HG03108 (cell line): ENCODE measurements at regions not wholly inside any gene's neighbourhood (a gene's known extent, or its start where the extent isn't known, plus 50 kb on each side); places are given as distances from the start of the nearest gene placed in this dataset.
"Not testable (repeated sequence)": the region's sequence is repeated elsewhere in the genome, so short reads cannot be mapped to it uniquely, and the experiment has no call there.

Source experiments
- ATAC-seq: cut with Tn5 transposase; IDR thresholded peaks from one replicate; pipeline ENCODE4 v1.9.1; 2021; ENCODE audit warnings: moderate library complexity; ENCODE audit not compliant: unreplicated experiment

DNA sequence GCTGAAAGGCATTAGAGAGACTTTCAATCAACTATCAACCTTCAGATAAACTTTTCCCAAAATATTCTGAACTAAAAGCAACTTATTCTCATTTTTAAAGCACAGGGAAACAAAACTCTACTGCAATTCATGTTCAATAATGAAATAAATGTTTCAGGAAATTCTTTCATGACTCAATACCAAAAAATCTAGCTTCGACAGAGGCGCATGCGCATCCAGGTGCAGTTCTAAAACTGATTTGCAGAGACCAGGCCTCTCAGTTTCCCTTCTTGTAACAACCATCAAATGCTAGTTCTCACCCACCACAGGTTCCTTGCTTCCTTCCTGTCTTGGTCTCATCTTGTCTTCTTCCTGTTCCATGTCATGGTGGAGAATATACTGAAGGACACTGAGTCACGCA, 55.3 kb upstream of the NRBF2 start:
- ATAC-seq = no peak

DNA sequence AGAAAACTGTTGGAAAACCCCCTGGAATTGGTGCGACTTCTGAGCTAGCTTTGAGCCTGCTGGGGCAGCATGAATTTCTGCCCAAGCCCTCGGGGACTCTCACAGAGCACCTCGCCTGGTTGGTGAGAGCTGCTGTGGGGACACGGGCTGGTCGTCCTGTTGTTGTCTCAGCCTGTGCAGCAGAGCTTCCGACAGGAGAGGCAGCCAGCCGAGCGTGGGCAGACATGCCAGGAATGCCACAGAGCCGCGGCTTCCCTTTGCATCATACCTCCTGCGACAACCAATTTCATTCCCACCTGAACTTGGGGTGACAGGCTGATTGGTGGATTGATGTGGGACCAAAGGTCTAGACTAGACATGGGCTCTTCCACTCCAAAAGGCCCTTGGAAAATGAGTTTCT, 60.2 kb upstream of the NRBF2 start:
- ATAC-seq = no peak

DNA sequence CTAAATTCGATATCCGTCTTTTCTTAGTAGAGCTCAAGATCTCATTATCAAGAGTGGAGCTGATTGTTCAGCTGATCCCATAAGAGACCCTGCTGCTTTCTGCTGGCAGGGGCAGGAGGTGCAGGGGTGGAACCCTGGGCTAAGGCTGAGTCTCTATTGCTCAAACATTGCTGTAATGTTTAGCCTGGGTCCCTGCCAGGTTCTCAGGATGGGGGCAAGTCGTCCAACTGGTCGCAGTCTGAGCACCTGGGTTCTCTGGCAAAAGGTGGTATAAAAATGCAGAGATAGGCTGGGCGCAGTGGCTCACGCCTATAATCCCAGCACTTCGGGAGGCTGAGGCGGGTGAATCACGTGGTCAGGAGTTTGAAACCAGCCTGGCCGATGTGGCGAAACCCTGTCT, 62.0 kb upstream of the NRBF2 start:
- no peak for ATAC-seq

DNA sequence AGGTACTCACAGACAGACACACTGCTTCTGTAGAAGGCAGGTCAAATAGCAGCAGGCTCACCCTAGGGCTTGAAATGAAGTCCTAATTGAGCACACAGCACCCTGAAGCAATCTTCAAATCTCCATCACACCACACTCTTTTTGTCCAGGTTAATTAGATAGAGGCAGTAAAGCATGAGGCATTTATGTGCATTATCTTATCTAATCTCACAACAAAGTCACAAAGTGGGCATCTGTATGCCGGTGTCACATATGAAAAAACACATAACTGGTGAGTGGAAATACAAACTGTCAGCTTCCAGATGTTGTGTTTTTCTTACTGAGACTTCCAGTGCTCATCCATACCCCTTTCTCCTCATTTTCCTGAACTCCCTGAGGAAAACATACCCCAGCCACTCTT, 63.8 kb upstream of the NRBF2 start:
- ATAC-seq = no peak

DNA sequence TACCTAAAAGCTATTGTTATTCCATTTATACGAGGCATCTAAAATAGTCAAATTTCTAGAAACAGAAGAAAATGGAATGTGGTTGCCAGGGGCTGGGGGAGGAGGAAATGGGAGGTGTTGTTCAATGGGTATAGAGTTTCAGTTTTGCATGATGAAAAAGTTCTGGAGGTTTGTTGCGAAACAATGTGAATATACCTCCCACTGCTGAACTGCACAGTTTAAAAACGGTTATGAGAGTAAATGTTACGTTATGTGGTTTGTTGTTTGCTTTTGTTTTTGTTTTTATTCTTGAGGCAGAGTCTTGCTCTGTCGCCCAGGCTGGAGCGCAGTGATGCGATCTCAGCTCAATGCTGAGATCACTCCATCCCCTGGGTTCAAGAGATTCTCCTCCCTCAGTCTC, 64.9 kb upstream of the NRBF2 start:
- no peak for ATAC-seq

DNA sequence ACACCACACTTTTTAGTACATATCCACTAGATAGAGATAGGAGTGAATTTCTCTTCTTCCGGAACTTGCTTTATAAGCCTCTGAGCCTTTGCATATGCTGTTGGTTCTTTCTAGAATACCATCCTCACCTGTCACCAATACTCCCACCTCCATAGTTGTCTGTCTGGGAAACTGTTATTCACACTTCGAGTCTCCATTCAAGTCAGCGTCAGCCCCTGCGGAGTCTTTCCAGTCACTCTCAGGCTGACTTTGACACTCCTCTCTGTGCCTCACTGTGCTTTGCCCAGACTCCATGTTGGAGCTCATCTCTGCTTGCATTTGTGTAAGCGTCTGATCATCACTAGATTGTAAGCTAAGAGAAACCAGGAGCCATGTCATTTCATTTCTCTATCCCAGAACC, 66.5 kb upstream of the NRBF2 start:
- ATAC-seq = no peak

DNA sequence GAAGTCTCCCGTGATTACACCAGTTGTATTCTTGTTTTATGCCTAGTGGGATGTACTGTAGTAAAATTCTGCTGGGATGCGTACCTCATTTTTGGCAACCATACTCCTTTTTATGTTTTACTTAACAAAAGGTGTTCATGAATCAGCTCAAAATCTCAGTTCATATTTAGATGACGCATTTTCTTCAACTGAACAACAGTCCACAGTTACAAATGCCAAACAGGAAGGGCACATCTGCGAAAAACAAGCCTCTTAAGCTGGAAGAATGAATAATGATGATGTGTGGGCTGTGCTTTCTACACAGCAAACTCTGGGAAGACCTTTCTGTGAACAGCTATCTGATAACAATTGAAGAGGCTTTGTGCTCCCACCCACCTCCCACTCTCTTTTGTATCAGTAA, 68.4 kb upstream of the NRBF2 start:
- ATAC-seq = no peak

DNA sequence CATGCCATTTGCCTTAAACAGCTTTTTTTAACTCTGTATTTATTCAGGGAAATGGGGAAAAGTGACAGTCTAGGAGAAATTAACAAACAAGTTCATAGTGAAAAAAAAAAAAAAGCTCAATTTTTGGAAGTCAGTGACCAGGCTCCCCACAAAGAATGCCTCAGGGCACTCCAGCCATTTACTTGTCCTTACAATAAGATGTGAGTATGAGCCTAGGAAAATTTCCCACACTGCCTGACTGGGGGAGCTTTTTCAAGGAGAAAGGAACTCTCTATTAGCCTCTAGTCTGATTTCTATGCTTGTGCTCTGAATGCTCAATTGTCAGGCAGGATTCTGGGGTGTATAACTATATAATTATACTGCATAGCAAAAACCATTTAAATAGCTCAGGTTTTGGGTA, 74.9 kb upstream of the NRBF2 start:
- no peak for ATAC-seq

DNA sequence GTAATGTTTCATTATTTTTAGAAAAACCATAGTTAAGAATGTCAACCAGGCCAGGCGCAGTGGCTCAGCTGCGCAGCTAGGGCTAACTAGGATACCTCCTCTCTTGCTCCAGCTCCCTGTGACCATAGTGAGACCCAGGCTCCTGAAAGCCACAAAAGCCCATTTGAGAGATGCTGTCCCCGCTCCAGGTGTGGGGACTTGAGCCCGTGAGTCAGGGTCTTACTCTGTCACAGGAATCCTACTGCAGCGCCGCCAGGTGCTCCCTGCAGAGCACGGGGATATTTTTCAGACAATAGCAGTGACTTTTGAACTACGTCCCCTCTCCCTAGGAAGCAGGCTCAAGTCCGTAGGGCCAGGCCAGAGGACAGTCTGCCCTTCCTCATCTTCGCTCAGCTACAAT, 75.6 kb upstream of the NRBF2 start:
- ATAC-seq = no peak

DNA sequence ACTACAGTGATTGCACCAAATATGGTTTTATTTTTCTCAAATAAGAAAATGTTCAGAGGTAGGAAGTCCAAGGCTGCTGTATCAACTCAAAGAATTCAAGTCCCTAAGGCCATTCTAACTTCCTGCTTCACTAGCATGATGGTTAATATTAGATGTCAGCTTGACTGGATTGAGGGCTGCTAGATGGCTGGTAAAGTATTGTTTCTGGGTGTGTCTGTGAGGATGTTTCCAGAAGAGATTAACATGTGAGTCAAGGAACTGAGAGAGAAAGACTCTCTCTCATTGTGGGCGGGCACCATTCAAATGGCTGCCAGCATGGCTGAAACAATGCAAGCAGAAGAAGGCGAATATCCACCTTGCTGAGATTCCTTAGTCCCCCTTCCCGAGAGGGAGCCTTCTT, 77.4 kb upstream of the NRBF2 start:
- ATAC-seq = no peak

DNA sequence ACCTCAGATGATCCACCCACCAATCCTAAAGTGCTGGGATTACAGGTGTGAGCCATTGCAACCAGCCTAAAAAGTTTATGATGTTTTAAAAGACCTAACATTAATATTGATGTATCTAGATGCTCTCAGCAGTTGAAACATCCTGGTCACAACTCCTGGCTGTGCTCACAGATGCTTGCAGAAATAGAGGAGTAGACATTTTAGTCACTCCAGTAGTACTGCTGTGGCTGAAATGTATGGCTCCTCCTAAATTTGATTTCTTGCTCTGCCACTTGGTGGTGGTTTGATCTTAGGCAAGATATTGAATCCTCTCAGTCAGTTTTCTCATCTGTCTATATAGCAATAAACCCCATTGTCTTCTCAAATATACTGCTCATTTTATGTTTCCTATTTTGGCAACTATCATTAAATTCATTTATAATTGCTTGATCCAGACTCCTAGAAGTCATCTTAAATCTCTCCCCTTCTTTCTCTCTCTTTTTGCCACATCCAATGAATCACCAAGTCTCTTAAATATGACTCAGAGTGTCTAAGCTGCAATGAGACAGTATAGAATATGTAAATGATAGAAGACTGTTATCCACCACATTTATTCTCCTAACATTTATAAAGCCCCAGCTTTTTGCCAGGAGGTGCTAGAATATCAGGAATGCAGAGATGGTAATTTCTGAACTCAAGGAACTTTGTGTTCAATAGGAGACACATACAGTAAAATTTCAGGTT, 78.1 kb upstream of the NRBF2 start:
- ATAC-seq = no peak

DNA sequence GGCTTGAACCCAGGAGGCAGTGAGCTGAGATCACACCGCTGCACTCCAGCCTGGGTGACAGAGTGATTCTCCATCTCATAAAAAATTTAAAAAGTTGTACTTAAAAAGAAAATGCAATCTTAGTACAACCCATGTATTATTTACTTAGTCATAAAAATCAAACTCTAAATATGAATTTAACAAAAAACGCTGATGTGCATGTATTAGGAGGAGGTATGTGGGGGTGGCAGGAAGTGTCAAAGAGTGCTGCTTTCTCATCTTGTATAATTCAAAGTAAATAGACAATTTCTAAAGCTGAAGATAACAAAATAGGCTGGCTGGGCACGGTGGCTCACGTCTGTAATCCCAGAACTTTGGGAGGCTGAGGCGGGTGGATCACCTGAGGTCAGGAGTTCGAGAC, 81.0 kb upstream of the NRBF2 start:
- ATAC-seq = no peak

DNA sequence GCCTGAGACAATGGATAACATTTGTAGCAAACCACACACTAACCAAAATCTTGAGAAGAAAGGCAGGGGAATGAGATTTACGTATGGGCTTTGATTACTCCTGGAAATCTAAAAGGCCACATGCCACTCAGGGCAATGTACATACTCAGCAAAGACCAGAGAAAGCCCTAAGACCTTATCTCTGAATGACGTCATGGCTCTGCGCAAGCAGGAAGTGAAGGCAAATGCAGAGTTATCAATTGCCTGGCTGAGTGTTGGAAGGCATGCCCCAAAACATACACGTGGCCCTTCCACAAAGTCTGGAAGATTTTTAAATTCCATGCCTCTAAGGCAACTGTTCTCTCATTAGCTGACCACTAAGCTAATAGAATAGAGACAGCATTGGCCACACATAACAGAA, 90.9 kb upstream of the NRBF2 start:
- no peak for ATAC-seq

DNA sequence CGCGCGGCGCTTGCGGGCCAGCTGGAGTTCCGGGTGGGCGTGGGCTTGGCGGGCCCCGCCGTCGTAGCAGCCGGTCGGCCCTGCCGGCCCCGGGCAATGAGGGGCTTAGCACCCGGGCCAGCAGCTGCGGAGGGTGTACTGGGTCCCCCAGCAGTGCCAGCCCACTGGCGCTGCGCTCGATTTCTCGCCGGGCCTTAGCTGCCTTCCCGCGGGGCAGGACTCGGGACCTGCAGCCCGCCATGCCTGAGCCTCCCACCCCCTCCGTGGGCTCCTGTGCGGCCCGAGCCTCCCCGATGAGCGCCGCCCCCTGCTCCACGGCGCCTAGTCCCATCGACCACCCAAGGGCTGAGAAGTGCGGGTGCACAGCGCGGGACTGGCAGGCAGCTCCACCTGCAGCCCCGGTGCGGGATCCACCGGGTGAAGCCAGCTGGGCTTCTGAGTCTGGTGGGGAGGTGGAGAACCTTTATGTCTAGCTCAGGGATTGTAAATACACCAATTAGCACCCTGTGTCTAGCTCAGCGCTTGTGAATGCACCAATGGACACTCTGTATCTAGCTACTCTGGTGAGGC, 99.4 kb upstream of the NRBF2 start:
- ATAC-seq = not testable (repeated sequence)

DNA sequence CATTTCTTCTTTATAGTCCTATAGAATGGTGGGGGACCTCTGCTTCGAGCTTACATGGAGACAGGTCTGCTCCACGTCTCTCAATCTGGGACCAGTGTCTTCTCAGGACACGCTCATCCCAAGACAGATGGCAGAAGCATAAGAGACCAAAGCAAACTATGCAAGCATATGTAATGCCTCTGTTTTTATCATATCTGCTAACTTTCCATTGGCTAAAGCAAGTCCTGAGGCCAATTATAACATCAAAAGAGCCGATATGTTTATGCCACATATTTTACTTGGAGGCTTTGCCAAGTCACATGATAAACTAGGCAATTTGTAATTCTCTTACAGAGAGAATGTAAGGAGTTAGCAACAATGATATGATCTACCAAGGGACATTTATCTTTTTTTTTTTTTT, 102.6 kb upstream of the NRBF2 start:
- no peak for ATAC-seq

DNA sequence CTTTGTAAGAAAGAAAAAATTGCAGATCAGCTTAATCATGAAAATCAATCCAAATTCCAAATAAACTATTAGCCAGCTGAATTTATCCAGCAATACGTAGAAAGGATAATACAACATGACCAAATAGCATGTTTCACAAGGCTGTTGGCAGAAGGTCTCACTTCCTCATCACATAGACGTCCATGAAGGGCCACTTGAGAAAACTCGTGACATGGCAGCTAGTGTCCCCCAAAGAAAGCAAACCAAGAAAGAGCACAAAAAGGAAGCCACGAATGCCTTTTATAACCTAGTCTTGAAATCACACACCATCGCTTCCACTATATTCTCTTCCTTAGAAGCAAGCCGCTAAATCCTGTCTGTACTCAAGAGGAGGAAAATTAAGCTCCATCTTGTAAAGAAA, 105.6 kb upstream of the NRBF2 start:
- ATAC-seq = no peak

DNA sequence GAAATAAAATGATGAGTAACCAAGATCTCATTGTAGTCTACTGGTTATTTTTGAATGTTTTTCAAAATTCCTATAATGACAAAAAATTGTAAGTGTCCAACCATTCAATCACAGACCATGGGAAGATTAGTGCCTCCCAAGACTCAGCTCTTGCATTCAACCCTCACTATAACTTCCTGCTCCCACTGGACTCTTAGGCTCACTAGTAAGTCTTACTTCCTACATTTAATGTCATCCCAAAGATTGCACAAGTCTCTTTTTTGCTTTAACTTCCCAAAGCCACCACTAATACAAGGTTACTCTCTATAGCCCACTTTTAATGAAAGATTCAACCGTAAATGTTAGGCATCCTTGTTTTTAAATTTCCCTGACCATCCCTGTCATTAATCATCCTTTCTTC, 111.9 kb upstream of the NRBF2 start:
- ATAC-seq = no peak

DNA sequence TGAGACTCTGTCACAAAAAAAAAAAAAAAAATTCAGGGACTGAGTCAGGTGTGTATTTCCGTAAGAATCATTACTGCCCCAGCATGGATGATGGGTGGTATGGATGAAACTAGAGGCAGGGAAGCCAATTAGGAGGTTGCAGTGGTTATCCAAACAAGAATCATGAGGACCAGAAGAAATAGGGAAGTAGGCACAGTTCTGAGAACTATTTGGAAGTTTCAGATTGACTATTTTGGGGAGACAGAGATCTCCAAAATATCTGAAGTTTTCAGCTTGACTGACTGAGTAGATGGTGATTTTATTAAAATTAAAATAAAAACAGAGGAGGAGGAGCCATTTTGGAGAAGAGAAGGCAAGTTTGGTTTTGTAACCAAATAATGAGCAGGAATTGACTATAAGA, 119.4 kb upstream of the NRBF2 start:
- no peak for ATAC-seq

DNA sequence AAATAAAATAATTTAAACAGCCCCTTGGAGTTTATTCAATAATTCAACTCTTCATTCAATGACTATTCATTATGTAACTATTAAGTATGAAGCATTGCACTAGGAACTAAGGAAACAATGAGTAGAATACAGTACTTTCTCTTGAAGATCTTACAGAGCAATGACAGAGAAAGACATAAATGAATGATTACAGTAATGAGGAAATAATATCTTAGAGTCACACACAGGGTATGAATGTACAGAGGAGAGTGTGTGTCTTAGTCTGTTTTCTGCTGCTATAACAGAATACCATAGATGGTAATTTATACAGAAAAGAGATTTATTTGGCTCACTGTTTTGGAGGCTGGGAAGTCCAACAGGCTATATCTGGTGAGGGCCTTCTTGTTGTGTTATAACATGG, 120.5 kb upstream of the NRBF2 start:
- no peak for ATAC-seq

DNA sequence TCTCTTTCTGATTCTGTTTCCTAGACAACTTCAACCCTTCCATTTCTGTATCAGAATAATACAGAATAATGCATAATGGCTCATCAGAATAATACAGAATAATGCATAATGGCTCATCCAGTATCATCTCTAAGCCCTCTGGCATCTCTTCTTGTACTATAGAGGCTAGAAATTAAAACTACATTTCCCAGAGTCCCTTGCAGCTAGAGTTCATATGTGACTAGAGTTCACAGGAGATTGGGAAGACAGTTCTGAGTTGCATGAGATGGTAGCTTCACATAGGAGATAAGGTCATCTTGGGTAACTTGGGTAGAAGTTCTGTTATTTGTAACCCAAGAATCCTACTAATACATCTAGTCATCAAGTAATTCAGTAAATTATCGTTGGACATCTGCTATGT, 122.9 kb upstream of the NRBF2 start:
- ATAC-seq = no peak

DNA sequence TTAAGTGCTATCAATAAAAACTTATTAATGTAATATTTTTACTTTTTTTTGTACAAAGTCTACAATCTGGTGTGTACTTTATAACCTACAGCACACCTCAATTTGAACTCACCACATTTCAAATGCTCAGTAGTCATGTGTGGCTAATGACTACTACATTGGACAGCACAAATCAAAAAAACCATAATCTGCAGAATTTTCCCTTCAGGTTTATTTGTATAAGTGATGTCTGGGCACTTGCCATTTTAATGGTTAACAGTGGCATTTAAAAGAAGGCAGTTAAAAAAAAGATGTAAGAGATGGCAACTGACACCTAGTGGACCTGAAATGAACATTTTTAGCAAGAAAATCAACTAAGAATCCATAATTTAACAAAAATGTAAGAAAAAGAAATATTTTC, 124.6 kb upstream of the NRBF2 start:
- ATAC-seq = no peak

DNA sequence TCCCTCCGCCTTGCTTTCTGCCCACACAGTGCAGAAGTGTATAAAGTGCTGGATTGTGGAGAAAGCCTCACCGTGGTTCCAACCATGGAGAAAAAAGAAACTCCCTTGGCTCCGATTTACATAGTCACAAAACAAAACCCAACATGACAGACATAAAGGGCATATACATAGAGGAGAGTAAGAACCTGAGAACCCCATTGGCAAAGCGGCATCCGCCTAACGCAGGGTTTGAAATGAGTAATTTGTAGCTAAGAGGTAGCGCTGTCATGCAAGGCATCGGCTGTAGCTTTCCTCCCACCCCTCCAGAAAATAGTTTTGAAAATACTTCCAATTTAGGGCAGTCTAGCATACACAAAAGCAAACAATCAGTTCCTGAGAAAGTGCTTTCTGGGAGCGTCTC, 126.0 kb upstream of the NRBF2 start:
- ATAC-seq = no peak

DNA sequence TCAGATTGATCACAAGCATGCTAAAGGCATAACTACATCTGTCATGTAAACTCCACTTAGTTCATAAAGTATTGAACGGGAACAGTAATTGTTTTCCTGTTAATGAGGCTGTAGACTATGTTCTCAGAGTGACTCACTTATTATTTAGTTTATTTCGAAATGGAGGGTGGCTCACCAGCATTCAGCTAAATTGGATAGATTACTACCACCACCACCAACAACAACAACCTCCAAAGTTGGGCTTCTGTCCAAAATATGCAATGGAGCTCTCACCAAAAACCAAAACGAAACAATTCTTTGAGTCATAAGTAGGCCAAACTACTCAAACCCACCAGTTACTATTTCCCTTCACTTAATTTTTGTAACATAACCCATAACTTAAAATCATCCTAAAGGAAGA, 127.9 kb upstream of the NRBF2 start:
- ATAC-seq = no peak
